SK-N-SH (cell line): ENCODE measurements at regions not wholly inside any gene's neighbourhood (a gene's known extent, or its start where the extent isn't known, plus 50 kb on each side); places are given as distances from the start of the nearest gene placed in this dataset.

Experiments used
- EZH2phosphoT487 ChIP-seq: fragments of 200-600 bp; sonication (generic); IDR thresholded peaks from 2 replicates; pipeline ENCODE4 v1.6.1; 2017; ENCODE audit warnings: low read depth, mixed run types, mild to moderate bottlenecking, antibody characterized with exemption, moderate library complexity, borderline replicate concordance
- FOXM1 ChIP-seq: IDR thresholded peaks from 2 replicates; pipeline ENCODE4 v1.4.0; 2012; ENCODE audit warnings: low read depth, mild to moderate bottlenecking
- GABPA ChIP-seq: IDR thresholded peaks from 2 replicates; pipeline ENCODE4 v1.4.0; 2012; ENCODE audit warnings: low read depth, mild to moderate bottlenecking
- JUND ChIP-seq: IDR thresholded peaks from 2 replicates; pipeline ENCODE4 v1.4.0; 2012
- MXI1 ChIP-seq: IDR thresholded peaks from 2 replicates; pipeline ENCODE4 v1.6.1; 2012; ENCODE audit warnings: mild to moderate bottlenecking, low read depth, low read length, improper control_type of control experiment
- NRF1 ChIP-seq: IDR thresholded peaks from 2 replicates; pipeline ENCODE4 v1.6.1; 2012; ENCODE audit warnings: low read depth, mild to moderate bottlenecking, low read length
- POLR2AphosphoS5 ChIP-seq: IDR thresholded peaks from 2 replicates; pipeline ENCODE4 v1.6.1; 2012; ENCODE audit warnings: low read depth, low read length
- RCOR1 ChIP-seq: fragments of 150-350 bp; IDR thresholded peaks from 2 replicates; pipeline ENCODE4 v1.6.1; 2017; ENCODE audit warnings: antibody characterized with exemption, low read length
- TAF1 ChIP-seq: IDR thresholded peaks from 2 replicates; pipeline ENCODE4 v1.6.1; 2012; ENCODE audit warnings: low read depth, mild to moderate bottlenecking, low read length, moderate library complexity, borderline replicate concordance
- TF ChIP-seq, protein P1 (sequence below): fragments of 200-600 bp; sonication (generic); IDR thresholded peaks from 2 replicates; pipeline ENCODE4 v1.6.1; 2017; ENCODE audit warnings: antibody characterized with exemption, mild to moderate bottlenecking, moderate library complexity
- TF ChIP-seq, protein P2 (sequence below): IDR thresholded peaks from 2 replicates; pipeline ENCODE4; 2012
- TF ChIP-seq, protein P3 (sequence below): IDR thresholded peaks from 2 replicates; pipeline ENCODE4 v1.4.0; 2012; ENCODE audit warnings: low read depth

DNA sequence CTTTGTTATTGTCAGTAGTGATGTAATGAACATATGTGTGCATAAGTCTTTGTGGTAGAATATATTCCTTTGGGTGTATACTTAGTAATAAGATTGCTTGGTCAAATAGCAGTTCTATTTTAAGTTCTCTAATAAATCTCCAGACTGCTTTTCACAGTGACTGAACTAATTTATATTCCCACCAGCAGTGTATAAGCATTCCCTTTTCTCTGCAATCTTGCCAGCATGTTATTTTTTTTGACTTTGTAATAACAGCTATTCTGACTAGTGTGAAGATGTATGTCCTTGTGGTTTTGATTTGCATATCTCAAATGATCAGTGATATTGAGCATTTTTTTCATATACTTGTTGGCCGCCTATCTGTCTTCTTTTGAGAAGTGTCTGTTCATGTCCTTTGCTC lies 111.5 kb upstream of the CDH12 start:
- TF ChIP-seq EZH2phosphoT487 (no peak), MXI1 (no peak), TAF1 (no peak), RCOR1 (no peak), JUND (no peak), NRF1 (no peak), GABPA (no peak), FOXM1 (no peak), POLR2AphosphoS5 (no peak)
- TF ChIP-seq, protein P1, sequence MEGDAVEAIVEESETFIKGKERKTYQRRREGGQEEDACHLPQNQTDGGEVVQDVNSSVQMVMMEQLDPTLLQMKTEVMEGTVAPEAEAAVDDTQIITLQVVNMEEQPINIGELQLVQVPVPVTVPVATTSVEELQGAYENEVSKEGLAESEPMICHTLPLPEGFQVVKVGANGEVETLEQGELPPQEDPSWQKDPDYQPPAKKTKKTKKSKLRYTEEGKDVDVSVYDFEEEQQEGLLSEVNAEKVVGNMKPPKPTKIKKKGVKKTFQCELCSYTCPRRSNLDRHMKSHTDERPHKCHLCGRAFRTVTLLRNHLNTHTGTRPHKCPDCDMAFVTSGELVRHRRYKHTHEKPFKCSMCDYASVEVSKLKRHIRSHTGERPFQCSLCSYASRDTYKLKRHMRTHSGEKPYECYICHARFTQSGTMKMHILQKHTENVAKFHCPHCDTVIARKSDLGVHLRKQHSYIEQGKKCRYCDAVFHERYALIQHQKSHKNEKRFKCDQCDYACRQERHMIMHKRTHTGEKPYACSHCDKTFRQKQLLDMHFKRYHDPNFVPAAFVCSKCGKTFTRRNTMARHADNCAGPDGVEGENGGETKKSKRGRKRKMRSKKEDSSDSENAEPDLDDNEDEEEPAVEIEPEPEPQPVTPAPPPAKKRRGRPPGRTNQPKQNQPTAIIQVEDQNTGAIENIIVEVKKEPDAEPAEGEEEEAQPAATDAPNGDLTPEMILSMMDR = no peak
- TF ChIP-seq, protein P2, sequence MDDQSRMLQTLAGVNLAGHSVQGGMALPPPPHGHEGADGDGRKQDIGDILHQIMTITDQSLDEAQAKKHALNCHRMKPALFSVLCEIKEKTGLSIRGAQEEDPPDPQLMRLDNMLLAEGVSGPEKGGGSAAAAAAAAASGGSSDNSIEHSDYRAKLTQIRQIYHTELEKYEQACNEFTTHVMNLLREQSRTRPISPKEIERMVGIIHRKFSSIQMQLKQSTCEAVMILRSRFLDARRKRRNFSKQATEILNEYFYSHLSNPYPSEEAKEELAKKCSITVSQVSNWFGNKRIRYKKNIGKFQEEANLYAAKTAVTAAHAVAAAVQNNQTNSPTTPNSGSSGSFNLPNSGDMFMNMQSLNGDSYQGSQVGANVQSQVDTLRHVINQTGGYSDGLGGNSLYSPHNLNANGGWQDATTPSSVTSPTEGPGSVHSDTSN = no peak
- TF ChIP-seq, protein P3, sequence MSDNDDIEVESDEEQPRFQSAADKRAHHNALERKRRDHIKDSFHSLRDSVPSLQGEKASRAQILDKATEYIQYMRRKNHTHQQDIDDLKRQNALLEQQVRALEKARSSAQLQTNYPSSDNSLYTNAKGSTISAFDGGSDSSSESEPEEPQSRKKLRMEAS = no peak
